MM.1S (cell line): ENCODE measurements at regions not wholly inside any gene's neighbourhood (a gene's known extent, or its start where the extent isn't known, plus 50 kb on each side); places are given as distances from the start of the nearest gene placed in this dataset.

Source experiments
- DNase-seq: peaks from one replicate; pipeline ENCODE4 v3.0.0-alpha.2; 2015
- H2AFZ ChIP-seq: fragments of 300-600 bp; sonication (generic); 2 replicates; pipeline ENCODE4 v1.6.0; 2016; ENCODE audit warnings: antibody characterized with exemption, low read length
- H3F3A ChIP-seq: fragments of 300-600 bp; sonication (generic); 2 replicates; pipeline ENCODE4 v1.6.1; 2016; ENCODE audit warnings: mild to moderate bottlenecking, antibody characterized with exemption, low read length, moderate library complexity, mixed read lengths; ENCODE audit not compliant: insufficient read depth
- H3K27ac ChIP-seq: fragments of 300-600 bp; sonication (generic); 2 replicates; pipeline ENCODE4 v1.5.1; 2016; ENCODE audit warnings: mild to moderate bottlenecking, low read length
- H3K27me3 ChIP-seq: fragments of 300-600 bp; sonication (generic); replicated peaks from 2 replicates; pipeline ENCODE4 v1.6.0; 2016; ENCODE audit warnings: low read length; ENCODE audit not compliant: insufficient read depth
- H3K36me3 ChIP-seq: fragments of 300-600 bp; sonication (generic); replicated peaks from 2 replicates; pipeline ENCODE4 v1.6.1; 2016; ENCODE audit warnings: mild to moderate bottlenecking, low read length, mixed read lengths; ENCODE audit not compliant: insufficient read depth
- H3K4me1 ChIP-seq: fragments of 300-600 bp; sonication (generic); 2 replicates; pipeline ENCODE4 v1.6.1; 2016; ENCODE audit warnings: low read length, mixed read lengths
- H3K4me2 ChIP-seq: fragments of 300-600 bp; sonication (generic); 2 replicates; pipeline ENCODE4 v1.6.0; 2016; ENCODE audit warnings: low read depth, low read length
- H3K4me3 ChIP-seq: fragments of 300-600 bp; sonication (generic); 2 replicates; pipeline ENCODE4 v1.5.1; 2016; ENCODE audit warnings: low read length, mixed read lengths
- H3K79me2 ChIP-seq: fragments of 300-600 bp; sonication (generic); 2 replicates; pipeline ENCODE4 v1.6.1; 2016; ENCODE audit warnings: mixed run types, low read length, mixed read lengths
- H3K9ac ChIP-seq: fragments of 300-600 bp; sonication (generic); 2 replicates; pipeline ENCODE4 v1.6.1; 2016; ENCODE audit warnings: low read length, mixed read lengths
- H3K9me2 ChIP-seq: fragments of 300-600 bp; sonication (generic); replicated peaks from 2 replicates; pipeline ENCODE4 v1.6.1; 2016; ENCODE audit warnings: mild to moderate bottlenecking, low read length, mixed read lengths; ENCODE audit not compliant: insufficient read depth
- H3K9me3 ChIP-seq: fragments of 300-600 bp; sonication (generic); replicated peaks from 2 replicates; pipeline ENCODE4 v1.6.1; 2016; ENCODE audit warnings: mild to moderate bottlenecking, low read length, mixed read lengths; ENCODE audit not compliant: insufficient read depth
- H4K20me1 ChIP-seq: fragments of 300-600 bp; sonication (generic); 2 replicates; pipeline ENCODE4 v1.6.1; 2016; ENCODE audit warnings: mild to moderate bottlenecking, low read length, moderate library complexity, mixed read lengths; ENCODE audit not compliant: insufficient read depth
- CTCF ChIP-seq: fragments of 300-600 bp; sonication (generic); IDR thresholded peaks from 2 replicates; pipeline ENCODE4 v1.5.1; 2016; ENCODE audit warnings: antibody characterized with exemption, low read length, mixed read lengths
- EZH2 ChIP-seq: fragments of 300-600 bp; sonication (generic); optimal IDR thresholded peaks from 2 replicates; pipeline ENCODE3; 2017; ENCODE audit warnings: low read depth, mild to moderate bottlenecking, antibody characterized with exemption, low read length, mixed read lengths
- EZH2phosphoT487 ChIP-seq: fragments of 300-600 bp; sonication (generic); IDR thresholded peaks from 2 replicates; pipeline ENCODE4 v1.6.1; 2018; ENCODE audit warnings: antibody characterized with exemption, low read length

GRCh38 chr17:79438058-79438457 is 172.8 kb downstream of the RBFOX3 start:
- H3K9me3 ChIP-seq, result no peaks in the 10 kb centered on the region
- H3K4me3 ChIP-seq, result no peak overlapping the region
- no peaks in the 10 kb centered on the region for H3F3A ChIP-seq
- no peaks in the 10 kb centered on the region for H4K20me1 ChIP-seq
- no peak overlapping the region for H3K4me2 ChIP-seq
- H3K36me3 ChIP-seq, result no peaks in the 10 kb centered on the region
- H3K4me1 ChIP-seq, result no peaks in the 10 kb centered on the region
- H3K79me2 ChIP-seq, result no peaks in the 10 kb centered on the region
- H2AFZ ChIP-seq, result no peak overlapping the region
- H3K27me3 ChIP-seq, result peaks cover 96% of the 10 kb centered on the region
- H3K27ac ChIP-seq, result no peak overlapping the region
- no peaks in the 10 kb centered on the region for H3K9me2 ChIP-seq
- H3K9ac ChIP-seq, result no peak overlapping the region
- no peak for TF ChIP-seq EZH2phosphoT487
- DNase-seq, result no peak

GRCh38 chr17:79437081-79437480 is 173.8 kb downstream of the RBFOX3 start:
- no peaks in the 10 kb centered on the region for H3F3A ChIP-seq
- no peak overlapping the region for H3K4me3 ChIP-seq
- DNase-seq, result no peak
- H3K4me2 ChIP-seq, result no peak overlapping the region
- H3K79me2 ChIP-seq, result no peaks in the 10 kb centered on the region
- TF ChIP-seq EZH2phosphoT487 (no peak), CTCF (no peak), EZH2 (no peak)
- no peaks in the 10 kb centered on the region for H3K9me3 ChIP-seq
- no peaks in the 10 kb centered on the region for H3K36me3 ChIP-seq
- no peak overlapping the region for H3K27ac ChIP-seq
- no peaks in the 10 kb centered on the region for H3K9me2 ChIP-seq
- H3K27me3 ChIP-seq, result peaks cover 98% of the 10 kb centered on the region
- H4K20me1 ChIP-seq, result no peaks in the 10 kb centered on the region
- no peaks in the 10 kb centered on the region for H3K4me1 ChIP-seq
- H3K9ac ChIP-seq, result no peak overlapping the region
- no peak overlapping the region for H2AFZ ChIP-seq

GRCh38 chr17:79435962-79436361 is 174.9 kb downstream of the RBFOX3 start:
- no peak overlapping the region for H3K27ac ChIP-seq
- H3K4me3 ChIP-seq, result no peak overlapping the region
- no peaks in the 10 kb centered on the region for H3K9me2 ChIP-seq
- no peaks in the 10 kb centered on the region for H4K20me1 ChIP-seq
- H3K27me3 ChIP-seq, result peaks cover 99% of the 10 kb centered on the region
- no peaks in the 10 kb centered on the region for H3K4me1 ChIP-seq
- no peaks in the 10 kb centered on the region for H3K36me3 ChIP-seq
- no peak overlapping the region for H3K4me2 ChIP-seq
- H3F3A ChIP-seq, result no peaks in the 10 kb centered on the region
- H3K9ac ChIP-seq, result no peak overlapping the region
- H3K9me3 ChIP-seq, result no peaks in the 10 kb centered on the region
- H2AFZ ChIP-seq, result no peak overlapping the region
- H3K79me2 ChIP-seq, result no peaks in the 10 kb centered on the region
- no peak for TF ChIP-seq CTCF
- DNase-seq, result no peak

GRCh38 chr17:79435296-79435695 is 175.6 kb downstream of the RBFOX3 start:
- Histone ChIP-seq H3F3A (no peaks in the 10 kb centered on the region), H3K36me3 (no peaks in the 10 kb centered on the region), H2AFZ (no peak overlapping the region), H3K4me2 (no peak overlapping the region), H3K4me1 (no peaks in the 10 kb centered on the region), H3K27ac (no peak overlapping the region), H3K9ac (no peak overlapping the region), H3K4me3 (no peak overlapping the region), H3K27me3 (peaks cover 99% of the 10 kb centered on the region), H4K20me1 (no peaks in the 10 kb centered on the region), H3K9me3 (no peaks in the 10 kb centered on the region), H3K79me2 (no peaks in the 10 kb centered on the region), H3K9me2 (no peaks in the 10 kb centered on the region)
- TF ChIP-seq CTCF, result no peak
- no peak for TF ChIP-seq EZH2phosphoT487
- TF ChIP-seq EZH2, result no peak
- no peak for DNase-seq
